Fibroblast of mammary gland (primary cell): ENCODE measurements at regions not wholly inside any gene's neighbourhood (a gene's known extent, or its start where the extent isn't known, plus 50 kb on each side); places are given as distances from the start of the nearest gene placed in this dataset.

Source experiments
- DNase-seq: peaks from one replicate; pipeline ENCODE4 v3.0.0-alpha.2; 2010; ENCODE audit warnings: low read depth
- H3K4me3 ChIP-seq: 2 replicates; pipeline ENCODE4 v1.5.1; 2011; ENCODE audit warnings: low read depth, mild to moderate bottlenecking, low read length, moderate library complexity; ENCODE audit not compliant: control insufficient read depth
- CTCF ChIP-seq: conservative IDR thresholded peaks from 2 replicates; pipeline ENCODE4 v1.5.1; 2011; ENCODE audit warnings: low read depth, low read length, inconsistent platforms; ENCODE audit not compliant: control insufficient read depth, insufficient read depth

- DNase-seq = no peak
- no peak overlapping the region for H3K4me3 ChIP-seq
- TF ChIP-seq CTCF = no peak
These were observed 617.1 kb upstream of the HTR2C start for GRCh38 chrX:113966791-113967190.

GRCh38 chrX:113962343-113962742 is 621.5 kb upstream of the HTR2C start:
- no peak for TF ChIP-seq CTCF
- no peak for DNase-seq
- H3K4me3 ChIP-seq = no peak overlapping the region

GRCh38 chrX:113959912-113960626 is 623.8 kb upstream of the HTR2C start:
- no peak overlapping the region for H3K4me3 ChIP-seq
- DNase-seq = no peak
- no peak for TF ChIP-seq CTCF

GRCh38 chrX:113956936-113957335 is 627.0 kb upstream of the HTR2C start:
- DNase-seq = no peak
- no peak overlapping the region for H3K4me3 ChIP-seq
- TF ChIP-seq CTCF = no peak

- H3K4me3 ChIP-seq = no peak overlapping the region
- no peak for TF ChIP-seq CTCF
- DNase-seq = no peak
These were observed 629.6 kb upstream of the HTR2C start for GRCh38 chrX:113954297-113954696.

GRCh38 chrX:113950081-113950678 is 633.7 kb upstream of the HTR2C start:
- H3K4me3 ChIP-seq = no peak overlapping the region
- no peak for TF ChIP-seq CTCF
- no peak for DNase-seq

GRCh38 chrX:113947548-113947947 is 636.3 kb upstream of the HTR2C start:
- H3K4me3 ChIP-seq = no peak overlapping the region
- DNase-seq = no peak
- TF ChIP-seq CTCF = no peak
